ENCODE measurements at regions not wholly inside any gene's neighbourhood (a gene's known extent, or its start where the extent isn't known, plus 50 kb on each side); places are given as distances from the start of the nearest gene placed in this dataset.
"Not testable (repeated sequence)": the region's sequence is repeated elsewhere in the genome, so short reads cannot be mapped to it uniquely, and the experiment has no call there.

DNA sequence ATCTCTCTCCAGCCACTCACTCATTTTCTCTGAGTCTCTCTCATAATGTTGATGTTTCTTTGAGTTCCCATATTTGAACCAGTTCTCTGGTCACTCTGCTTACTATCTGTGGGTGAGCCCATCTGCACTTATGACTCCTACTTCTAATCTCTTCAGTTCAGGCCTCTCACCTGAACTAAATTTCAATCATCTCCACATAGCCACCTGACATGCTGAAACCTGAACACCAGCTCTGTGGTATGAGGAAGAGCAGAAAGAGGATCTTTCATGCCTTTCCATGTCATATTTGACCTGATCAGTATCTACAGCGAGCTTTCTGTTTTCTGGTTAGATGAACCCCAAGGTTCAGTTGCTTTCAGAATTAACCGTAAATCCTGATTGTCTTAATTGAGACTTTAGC is 122.2 kb upstream of the ESX1 start:
- no peak for DNase-seq

DNA sequence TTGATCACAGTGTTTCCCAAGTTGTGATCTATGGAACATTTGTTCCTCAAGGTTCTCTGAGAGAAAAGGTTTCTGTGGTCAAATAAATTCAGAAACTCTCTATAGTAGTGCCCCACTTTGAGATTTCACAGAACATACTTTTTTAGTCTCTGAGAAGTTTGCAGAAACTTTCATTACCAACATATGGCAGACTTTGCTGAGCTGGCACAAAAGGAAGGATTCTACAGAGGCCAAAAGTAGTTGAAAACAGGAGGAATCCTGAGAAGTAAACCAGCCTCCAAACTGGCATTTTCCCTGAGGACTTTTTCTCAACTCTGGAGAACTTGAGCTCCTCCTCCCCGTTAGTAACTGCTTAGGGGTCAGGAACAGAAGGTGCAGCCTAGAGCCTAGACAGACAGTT is 117.8 kb upstream of the ESX1 start:
- no peak for DNase-seq

DNA sequence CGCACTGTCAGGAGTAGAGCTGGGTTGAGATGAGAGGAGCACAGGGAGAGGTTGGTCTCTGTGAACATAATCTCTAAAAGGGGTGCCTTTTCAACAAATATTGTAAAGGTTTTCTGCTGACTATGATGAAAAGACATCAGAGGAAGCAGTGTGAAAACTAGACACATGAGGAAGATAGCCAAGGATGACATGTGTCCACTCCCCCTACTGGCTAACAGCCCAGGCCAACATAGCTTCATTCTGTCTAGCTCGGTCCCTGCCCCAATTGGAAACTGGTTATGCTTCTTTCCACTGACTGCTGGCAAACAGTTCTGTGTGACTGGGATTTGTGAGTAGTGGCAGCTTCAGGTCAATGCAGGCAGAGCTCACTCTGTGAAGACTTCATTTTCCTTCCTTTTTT is 115.4 kb upstream of the ESX1 start:
- DNase-seq, result peak; percentile 1

DNA sequence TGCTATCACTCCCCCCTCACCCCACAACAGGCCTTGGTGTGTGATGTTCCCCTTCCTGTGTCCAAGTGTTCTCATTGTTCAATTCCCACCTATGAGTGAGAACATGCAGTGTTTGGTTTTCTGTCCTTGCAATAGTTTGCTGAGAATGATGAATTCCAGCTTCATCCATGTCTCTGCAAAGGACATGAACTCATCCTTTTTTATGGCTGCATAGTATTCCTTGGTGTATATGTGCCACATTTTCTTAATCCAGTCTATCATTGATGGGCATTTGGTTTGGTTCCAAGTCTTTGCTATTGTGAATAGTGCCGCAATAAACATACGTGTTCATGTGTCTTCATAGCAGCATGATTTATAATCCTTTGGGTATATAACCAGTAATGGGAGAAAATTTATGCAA is 106.0 kb upstream of the ESX1 start:
- DNase-seq, result not testable (repeated sequence)

DNA sequence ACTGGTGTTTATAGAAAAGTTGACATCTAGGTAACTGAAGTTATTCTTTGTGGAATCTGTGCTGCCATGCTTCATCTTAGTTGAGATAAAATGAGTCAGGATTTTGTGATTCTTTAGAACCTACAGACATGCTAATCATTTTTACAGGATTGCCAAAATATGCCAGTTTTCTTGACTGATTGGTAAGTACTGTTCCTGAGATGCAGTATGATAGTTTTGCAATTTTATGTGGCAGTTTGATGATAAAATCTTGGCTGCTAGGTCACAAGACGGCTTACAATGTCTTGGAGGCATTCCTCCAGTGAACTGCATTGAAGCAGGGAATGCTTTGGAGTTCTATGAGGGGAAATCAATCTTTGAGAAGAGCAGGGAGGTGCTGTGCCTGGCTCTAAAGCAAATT is 104.4 kb upstream of the ESX1 start:
- DNase-seq, result no peak

DNA sequence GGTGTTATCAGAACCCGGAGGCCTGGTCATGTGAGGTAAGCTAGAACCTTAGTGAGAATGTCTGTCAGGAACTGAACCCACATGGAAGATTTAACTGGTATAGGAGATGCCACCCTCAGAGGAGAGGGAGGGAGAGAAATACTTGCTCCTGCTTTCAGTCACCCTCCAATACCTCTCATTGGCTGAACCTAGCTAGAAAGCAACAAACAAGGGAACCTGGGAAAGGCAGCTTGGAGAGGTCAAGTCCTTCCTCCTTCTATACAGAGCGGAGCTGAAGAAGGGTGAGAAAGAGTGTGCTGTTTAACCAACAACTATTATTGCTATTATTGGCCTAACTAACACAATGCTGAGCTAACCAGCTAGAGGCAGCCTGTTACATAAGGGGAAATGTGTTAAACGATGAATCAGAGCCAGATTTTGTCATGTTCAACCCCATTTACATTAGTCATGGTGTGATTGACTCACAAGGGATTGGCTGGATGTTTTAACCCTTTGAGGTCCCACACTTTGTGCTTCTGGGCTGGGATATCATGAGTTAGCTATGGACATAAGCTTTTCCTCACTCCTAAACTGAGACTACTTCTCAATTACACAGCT is 96.5 kb upstream of the ESX1 start:
- no peak for DNase-seq

DNA sequence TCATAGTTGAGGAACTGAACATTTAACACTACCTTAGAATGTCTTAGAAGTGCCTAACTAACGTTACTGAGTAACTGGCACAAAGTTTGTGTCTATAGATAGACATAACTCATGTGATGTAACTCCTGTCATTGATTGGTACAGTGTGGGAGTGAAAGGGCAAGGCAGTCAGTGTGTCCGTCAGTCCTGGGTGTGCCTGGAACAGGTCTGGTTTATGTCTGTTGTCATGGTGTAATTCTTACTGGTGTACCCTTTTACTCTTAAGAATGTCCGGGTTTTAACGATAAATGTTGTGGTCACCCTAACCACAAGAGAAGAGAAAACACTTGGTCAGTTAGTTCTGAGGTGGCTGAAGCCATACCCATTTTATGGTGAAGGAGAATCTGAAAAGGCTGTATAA is 93.1 kb upstream of the ESX1 start:
- DNase-seq, result no peak

DNA sequence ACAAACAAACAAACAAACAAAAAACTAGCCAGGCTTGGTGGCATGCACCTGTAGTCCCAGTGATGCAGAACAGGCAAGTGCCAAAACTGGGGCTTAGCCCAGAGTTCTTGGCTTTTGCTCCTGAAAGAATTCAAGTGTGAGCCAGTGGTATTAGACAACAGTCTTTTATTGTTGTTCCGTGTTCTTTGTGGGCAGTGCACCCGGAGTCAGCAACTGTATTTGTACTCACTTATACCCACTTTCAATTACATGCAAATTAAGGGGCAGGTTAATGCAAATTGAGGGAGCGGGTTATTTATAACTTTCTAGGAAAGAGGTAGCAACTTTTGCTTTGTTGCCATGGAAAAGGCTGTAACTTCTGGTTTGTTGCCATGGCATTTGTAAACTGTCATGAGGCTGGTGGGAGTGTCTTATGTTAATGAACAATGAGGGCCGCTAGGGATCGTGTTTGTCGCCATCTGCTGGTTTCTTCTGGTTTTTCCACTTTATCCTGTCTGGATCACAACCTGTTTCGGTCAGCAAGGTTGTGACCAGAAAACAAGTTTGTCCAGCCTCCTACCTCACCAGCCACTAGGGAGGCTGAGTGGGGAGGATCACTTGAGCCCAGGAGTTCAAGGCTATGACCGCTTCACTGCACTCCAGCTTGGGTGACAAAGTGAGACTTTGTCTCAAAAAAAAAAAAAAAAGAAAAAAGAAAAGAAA is 88.8 kb upstream of the ESX1 start:
- DNase-seq, result peak; percentile 20

DNA sequence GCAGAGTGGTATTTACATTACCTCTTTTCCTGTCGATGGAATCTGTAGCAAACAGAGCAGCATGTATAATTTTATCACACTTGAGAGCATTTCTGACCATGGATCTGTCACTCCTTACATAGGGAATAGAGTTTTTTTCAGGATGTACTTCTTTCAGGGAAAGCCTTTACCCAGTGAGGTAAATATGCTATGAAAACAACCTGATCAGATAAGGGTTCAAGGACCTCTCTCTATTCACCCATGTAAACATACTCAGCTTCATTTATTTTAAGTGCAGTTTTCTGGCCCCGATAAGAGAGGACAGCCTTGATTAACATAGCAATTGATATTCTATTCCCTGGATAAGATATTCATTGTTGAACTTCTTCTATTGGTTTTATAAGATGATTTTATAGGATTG is 87.3 kb upstream of the ESX1 start:
- DNase-seq, result no peak

DNA sequence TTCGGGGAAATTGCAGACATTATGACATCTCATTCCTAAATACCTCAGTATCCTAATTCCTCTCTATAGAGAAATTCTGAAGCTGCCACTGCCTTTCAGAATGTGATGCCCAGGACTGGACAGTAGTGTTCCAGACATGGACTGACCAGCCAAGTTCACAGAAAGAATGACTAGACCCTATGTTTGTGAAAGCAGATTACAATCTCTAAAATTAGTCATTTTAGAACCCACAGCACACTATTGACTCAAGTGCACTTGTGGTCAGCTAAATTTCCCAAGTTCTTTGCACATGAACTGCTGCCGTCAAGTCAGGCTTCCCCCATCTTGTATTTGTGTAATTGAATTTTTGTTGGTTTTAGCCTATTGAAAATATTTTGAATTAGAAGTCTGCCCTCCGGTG is 81.0 kb upstream of the ESX1 start:
- no peak for DNase-seq

DNA sequence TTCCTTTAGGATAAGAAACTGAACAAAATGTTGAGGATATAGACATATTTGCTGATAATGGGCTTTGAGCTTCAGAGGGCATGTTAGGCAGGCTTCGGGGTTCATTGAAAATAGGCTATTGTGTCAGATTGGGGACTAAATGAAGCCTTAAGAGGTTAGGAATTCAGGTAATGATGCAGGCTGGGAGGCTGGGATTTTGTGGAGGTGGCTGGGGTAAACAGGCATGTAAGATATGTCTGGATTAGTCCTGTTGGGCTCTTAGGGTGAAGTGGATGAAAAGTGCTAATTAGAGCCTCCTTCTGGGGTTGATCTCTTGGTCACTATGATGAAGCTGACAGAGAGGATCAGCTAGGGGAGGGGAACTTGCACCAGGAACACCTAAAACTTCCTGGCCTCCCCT is 80.2 kb upstream of the ESX1 start:
- DNase-seq, result no peak

DNA sequence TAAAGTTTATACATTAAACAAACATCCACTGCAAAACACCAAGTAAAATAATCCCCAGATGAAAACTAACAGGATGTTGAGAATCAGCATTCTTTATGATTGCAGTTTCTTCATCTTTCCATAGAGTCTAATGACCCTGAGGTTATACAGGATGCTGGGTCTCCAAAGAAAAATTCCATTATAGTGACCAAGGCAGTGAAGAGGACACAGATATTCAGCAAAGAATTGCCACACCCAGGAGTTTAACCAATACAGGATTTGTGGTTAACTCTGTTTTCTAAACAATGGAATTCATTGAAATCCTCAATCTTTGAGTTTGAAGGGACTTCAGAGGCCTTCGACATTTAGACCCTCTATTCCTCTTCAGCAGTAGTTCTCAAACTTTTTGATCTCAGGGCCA is 76.2 kb upstream of the ESX1 start:
- DNase-seq, result no peak

DNA sequence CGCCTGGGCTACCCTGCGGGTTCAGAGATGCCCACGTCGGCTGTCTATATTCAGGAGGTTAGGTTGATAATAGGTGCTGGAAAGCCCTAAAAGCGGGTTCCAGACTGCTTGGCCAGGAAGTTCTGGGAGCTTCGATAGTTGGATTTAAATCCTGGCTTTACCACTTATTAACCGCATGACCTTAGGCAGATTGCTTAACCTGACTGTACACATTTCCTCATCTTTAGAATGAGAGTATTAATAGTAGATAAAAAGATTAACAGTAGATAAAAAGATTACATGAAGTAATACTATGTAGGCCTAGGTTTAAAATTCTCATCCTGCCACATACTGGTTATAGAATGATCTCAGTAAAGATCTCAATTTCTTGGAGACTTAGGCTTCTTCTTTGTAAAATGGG is 75.0 kb upstream of the ESX1 start:
- DNase-seq, result no peak

DNA sequence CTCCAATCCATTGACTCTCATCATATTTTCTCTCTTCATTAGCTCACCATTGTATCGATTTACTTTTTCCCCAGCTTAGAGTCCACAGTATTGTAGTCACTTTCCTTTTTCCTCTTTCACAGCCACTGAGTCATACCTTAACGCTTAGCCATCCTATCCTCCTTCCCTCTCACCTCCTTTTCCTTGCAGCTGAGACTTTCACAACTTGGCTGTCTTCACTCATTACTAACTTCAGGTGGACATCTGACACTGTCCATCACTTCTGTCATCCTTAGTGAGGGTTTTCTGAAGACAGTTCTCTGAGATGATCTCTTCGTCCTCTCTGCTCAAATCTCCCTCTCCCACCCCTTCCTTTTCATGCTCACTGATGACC is 70.5 kb upstream of the ESX1 start:
- DNase-seq, result no peak

DNA sequence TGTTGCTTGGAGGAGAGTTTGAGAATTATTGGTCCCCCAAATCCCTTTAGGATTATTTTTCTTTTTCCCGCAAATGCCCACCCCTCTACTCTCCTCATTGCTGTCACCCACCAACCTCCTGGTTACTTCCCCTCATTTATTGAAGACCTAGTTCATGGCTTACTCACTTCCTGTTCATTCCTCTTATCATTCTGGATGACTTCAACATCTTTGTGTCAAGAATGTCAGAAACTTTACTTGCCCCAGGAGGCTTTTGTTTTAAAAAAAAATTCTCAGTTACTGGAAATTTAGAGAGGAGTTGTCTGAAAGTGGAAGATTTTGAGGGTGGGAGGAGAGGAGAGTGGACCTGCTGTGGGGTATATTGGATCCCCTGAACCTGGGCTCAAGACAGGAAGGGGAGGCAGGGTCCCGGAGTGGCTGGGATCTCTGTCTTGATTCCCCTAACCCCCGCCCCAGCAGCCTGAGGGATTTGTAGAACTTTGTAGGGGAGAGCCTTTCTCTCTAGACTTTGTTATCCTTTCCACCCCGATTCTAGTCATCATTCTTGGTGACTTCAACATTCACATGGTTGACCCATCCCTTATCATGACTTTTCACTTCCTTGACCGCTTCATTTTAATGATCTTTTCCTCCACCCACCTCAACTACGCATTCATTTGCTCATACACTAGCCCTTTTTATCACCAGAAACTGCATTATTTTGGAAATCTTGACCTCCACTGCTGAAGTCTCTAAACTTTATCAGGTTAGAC is 69.9 kb upstream of the ESX1 start:
- DNase-seq, result no peak

DNA sequence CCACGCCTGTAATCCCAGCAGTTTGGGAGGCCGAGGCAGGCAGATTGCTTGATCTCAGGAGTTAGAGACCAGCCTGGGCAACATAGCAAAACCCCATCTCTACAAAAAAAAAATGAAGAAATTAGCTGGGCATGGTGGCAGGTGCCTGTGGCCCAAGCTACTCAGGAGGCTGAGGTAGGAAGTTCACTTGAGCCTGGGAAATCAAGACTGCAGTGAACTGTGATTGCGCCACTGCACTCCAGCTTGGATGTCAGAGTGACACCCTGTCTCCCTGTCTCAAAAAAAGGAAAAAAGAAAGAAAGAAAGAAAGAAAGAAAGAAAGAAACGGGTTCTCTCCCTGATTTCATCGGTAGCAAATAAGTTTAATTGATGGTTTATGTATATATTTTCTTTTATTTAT is 64.6 kb upstream of the ESX1 start:
- no peak for DNase-seq

DNA sequence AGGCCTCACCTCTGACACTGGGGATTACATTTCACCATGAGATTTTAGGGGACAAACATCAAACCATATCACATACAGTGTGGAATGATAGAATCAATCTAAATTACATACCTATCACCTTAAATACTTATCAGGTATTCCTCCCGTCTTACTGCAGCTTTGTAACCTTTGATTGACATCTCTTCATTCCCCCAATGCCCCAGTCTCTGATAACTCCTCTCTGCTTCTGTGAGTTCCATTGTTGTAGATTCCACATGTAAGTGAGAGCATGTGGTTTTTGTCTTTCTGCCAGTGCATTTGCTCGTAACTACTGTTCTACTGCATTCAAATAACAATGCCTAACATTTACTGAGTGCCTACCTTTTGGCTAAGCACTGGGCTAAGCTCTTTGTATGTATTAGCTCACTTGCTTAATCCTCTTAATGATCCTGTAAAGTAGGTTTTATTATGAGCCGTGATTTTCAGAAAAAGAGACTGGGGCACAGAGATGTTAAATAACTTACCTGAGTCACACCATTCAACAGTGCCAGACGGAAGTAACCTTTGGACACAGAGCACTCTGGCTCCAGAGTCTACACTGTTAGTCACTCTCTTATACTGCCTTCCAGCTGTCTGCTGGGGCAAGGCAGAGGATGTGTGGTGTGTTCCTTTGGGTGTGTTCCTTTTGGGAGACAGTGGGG is 63.7 kb upstream of the ESX1 start:
- no peak for DNase-seq

DNA sequence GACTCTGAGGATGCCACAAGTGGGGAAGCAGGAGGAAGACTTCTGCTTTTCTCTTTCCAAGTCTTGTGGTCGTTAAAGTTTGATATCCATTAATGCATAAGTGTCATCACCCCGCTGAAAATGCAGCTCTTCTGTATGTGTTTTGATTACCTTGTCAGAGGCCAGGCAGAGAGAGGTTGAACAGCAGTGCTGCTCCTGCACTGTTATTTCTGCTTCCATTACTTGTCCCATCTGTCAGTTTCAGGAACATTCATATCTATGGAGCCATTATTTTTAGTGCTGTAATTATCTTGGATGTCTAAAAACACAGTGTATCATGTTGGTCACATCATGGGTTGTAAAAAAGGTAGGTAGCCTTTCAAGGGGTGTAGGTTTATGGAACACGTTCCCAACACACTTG is 62.0 kb upstream of the ESX1 start:
- no peak for DNase-seq

DNA sequence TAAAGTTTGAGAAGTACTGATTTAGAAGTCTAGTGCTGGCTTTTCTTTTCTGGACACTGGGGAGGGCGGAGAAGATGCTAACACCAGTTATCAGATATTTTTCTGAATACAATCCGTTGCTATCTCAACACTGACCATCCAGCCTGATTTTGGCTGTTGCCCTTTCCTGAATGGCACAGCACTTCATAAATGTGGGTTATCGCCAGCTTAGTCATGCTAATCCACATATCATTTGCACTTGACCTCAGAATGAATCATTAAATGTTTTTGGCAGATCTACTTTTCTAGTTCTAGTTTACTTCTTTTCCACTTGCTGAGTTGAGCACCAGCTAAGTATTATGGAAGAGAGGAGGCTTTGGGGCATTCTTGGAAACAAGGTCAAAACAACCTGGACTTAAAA is 60.8 kb upstream of the ESX1 start:
- no peak for DNase-seq

DNA sequence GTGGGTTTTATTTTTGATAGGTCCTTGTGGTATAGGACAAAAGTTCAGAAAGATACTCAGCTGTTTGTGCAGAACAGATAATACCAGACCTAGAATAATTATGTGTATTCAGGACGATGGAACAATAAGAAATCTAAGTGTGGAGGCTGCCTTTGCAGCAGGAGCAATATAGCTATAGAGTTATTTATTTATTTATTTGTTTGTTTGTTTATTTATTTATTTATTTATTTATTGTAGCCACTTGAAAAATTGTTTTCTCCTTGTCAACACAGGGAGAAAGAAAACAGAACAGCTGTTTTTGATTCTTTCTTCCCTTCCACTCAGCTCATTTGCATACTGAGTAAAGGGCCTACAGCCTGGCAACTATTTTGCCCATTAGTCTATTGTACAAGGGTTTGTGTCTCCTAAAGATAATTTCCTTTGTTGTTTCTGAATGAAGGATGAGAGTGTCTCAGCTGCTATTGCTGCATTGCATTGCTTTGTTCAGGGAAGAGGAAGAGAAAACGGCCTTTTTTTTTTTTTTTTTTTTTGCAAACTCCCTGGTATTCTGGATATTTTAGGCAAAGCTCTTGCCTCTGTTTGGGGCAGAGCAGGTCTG is 56.0 kb upstream of the ESX1 start:
- no peak for DNase-seq

DNA sequence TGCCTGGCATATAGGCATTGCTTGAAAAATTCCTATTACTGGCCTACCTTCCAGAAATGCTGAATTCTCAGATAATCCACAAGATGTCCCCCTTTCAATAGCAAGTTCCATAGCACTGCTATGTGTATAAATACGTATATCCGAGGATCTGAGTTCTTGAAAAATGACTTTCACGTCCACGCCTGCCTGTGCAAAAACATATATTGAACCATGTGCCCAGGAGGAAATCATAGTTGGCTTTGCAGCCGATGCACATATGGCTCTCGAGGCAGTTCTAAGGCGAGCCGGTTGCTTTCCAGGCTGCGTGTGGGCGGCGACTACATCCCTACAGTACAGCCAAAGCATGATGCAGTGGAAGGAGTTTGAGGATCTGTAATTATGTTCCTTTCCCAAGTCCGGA is 55.4 kb upstream of the ESX1 start:
- DNase-seq, result no peak

DNA sequence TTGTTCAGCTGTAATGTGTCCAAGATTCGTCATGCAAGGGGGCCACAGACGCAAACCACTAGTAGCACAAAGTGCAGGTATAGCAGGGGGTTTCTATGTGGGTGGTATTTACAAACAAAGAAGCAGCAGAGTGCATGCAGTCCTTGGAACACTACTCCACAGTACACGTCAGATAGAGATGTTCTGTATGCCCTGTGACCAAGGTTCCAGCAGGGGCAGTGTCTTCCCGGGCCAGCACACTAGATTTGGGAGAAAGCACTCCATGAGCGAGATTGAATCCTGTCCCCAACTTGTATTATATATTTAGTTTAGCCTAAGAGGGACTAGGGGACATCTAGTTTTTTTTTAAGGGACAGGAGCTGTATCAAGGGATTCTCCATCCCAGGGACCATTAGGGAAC is 54.4 kb upstream of the ESX1 start:
- no peak for DNase-seq

DNA sequence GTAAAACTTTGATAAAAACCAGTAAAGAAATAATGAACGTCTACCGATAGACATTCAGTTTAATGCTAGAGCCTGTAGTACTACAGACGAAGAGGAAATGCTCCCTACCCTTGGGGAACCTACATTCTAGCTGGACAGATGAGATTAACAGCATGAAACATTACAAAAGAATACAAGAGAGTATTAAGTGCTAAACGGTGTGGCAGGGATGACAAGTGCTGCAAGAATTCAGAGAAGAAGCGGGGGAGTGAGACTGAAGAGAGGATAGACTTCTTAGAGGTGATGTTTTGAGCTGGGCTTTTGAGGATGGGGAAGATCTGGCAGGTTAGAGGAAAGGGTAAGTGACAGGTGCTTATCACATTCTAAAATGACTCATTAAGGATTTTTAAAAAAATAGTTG is 52.6 kb upstream of the ESX1 start:
- no peak for DNase-seq

DNA sequence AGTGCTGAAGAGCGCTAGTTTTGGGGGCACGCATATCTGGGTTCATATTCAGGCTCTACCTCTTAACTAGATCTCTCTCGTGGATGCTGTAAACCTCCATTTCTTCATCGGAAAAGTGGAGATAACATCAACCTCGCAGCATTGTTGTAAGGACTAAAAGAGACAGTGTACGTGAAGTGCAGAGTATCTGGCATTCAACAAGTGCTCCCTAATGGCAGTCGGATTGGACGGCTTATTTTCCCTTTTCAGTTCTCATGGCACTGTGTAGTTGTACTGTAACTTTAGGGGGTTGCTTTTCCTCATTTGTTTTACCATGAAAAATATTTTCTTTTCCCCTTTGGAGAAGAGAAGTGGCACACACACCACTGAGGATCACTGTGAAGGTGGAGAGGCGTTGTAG is 51.4 kb upstream of the ESX1 start:
- DNase-seq, result no peak
